GM19025 (cell line): ENCODE measurements at regions not wholly inside any gene's neighbourhood (a gene's known extent, or its start where the extent isn't known, plus 50 kb on each side); places are given as distances from the start of the nearest gene placed in this dataset.

Experiments used
- ATAC-seq: cut with Tn5 transposase; IDR thresholded peaks from one replicate; pipeline ENCODE4 v1.9.1; 2021; ENCODE audit warnings: mild to moderate bottlenecking, low read depth, moderate library complexity; ENCODE audit not compliant: unreplicated experiment

DNA sequence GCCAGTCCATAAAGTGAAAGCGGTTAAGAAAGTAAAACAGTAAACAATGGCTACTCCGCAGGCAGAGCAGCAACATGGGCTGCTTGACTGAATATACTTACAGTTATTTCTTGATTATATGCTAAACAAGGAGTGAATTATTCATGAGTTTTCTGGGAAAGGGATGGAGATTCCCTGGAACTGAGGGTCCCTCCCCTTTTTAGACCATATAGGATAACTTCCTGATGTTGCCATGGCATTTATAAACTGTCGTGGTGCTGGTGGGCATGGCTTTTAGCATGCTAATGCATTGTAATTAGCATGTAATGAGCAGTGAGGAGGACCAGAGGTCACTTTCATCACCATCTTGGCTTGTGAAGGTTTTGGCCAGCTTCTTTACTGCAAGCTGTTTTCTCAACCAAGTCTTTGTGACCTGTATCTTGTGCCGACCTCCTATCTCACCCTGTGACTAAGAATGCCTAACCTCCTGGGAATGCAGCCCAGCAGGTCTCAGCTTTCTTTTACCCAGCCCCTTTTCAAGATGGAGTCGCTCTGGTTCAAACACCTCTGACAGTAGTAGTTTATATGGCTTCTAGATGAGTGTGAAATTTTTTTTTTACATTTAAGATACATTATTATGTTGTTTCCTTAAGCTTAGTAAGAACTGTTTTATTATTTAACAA lies 514.8 kb upstream of the TENM3 start:
- no peak for ATAC-seq

DNA sequence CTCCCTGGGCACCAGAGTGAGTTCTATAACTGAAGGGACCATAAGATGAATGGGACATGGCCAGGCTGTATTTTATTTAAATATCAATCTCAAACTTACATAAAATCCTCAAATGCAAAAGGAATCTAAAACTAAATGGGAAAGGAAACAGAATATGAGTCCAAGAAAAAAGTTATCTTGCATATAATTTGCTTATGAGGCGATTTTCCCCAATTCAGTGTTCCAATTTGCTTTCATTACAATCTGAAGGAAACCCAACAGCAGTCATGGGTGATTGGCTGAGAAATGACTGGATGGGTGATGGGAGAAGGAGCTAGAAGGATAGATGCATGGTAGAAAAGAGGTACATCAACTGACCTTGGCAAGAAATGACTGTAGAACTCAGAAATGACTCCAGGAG lies 511.3 kb upstream of the TENM3 start:
- ATAC-seq: no peak

DNA sequence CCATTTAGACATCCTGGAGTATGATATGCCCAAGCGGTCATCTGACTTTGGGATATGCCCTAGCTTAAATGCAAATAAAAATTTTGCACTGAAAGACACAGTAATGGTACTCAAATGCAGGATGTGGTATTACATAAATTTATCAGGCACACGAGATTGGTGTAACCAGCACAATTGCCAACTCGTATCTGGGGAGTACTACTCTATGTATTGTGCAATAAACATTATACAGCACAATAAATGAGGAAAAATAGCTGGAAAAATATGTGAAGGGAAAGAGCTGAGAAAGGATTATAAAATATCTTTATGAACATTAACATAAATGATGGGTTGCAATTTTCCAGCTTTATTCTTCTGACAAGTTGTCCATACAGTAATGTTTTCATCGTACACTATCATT lies 505.5 kb upstream of the TENM3 start:
- no peak for ATAC-seq

DNA sequence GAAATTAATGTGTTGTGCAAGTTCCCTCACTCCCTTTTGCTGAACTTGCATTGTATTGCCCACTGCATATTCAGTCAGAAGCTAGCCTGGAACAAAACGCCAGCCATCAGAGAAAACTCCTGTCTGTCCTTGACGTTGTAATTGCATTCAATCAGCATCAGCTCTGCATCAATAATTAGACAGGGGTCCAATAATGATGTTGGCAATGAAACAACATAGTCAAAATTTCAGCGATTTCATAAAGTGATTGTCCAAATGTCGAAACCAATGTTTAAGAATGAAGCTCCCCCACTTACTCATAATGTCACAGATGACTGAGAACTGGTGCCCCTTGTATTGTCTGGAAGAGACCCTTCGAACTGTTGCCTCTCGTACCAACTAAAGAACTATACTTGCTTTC lies 504.2 kb upstream of the TENM3 start:
- ATAC-seq: no peak

DNA sequence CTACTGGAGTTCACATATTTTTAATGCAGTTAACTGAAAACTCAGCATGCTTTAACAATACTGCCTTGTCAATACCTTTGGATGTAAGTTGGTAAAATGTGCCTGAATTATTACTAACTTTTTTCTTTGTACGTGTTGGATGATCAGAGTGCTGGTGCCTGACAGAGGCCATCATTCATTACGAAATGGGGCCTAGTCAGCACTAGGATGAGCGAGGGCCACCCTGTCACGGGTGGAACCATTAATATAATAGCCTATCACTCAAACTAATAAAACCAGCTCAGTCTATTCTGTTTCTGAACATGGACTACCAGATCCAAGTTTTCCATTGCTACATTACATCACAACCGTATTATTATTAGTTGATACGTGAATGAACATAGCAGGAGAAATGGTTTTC lies 501.7 kb upstream of the TENM3 start:
- no peak for ATAC-seq

DNA sequence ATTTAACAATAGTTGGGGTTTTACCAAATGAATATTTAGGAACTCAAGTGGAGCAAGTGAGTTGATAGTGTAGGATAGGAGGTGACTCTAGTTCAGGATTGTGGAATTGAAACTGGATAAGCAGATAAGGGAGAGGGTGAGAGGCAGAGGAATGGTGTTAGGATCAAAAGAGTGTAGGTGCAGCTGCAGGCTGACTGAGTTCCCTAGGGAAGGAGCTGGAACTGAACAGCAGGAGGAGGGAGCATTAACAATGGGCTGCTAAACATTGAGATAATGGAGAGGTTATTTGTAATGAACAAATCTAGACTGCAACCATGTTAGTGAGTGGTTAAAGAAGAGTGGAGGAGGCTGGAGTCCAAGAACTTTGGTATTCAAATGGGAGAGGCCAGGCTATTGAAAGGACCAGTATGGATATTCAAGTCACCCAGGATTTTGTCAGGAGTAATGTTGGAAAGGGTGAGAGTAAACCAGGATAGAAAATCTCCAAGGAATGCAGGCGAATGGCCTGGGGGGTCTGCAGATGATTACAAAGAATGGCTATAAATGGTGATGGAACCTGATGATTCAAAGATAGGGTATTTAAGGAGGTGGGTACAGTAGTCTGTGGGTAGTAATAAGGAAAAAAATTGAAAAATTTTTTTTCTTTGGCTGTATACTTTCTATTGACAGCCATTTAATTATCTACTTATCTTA lies 497.1 kb upstream of the TENM3 start:
- no peak for ATAC-seq

DNA sequence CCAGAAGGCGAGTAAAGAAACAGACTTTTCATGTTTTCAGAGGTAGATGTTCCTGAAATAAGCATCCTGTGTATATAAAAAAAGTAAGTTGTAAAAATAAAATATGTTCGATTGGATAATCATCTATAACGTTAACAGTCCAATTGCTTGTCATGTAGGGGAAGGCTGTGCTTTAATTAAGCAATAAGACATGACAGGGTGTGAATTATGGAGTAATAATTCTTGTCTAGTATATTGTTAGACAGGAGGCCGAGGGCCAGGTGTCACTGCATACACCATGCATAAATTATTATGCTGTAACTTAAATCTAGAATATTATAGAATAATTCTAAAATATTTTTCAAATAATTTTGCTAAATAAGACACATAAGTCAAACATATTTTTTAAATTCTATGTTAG lies 494.6 kb upstream of the TENM3 start:
- no peak for ATAC-seq

DNA sequence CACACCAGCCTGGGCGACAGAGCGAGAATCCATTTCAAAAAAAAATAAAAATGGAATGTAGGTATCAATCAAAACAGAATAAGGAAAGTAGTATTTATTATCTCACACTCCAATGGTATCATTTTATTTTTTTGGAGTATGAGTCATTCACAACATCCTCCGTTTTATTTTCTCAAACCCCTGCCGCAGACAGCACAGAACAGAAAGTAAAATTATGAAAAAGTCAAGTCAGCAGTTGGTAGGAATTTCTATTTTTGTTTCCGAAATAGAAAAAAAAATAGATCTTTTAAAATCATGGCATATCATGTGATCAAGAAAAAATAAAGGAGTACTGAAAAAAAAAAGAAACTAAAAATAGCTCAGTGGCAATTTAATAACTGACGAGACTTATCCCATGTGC lies 490.7 kb upstream of the TENM3 start:
- ATAC-seq: no peak

DNA sequence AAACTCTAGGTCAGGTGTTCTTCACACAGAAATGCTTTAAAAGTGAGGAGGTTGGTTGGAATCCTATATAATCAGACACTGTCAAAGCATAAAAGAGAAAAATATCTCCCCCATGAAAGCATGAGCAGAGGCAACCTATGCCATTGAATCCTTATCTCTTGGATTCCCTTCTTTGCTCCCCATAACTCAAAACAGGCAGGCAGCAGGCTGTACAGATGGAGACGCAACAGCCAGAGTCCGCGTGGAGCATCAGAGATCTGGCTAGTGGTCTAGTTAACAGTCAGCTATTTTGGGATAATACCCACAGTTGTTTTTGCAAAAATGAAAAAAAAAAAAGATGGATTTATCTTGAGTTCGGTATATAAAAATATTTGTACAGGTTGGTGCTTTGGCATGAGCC lies 490.0 kb upstream of the TENM3 start:
- no peak for ATAC-seq

DNA sequence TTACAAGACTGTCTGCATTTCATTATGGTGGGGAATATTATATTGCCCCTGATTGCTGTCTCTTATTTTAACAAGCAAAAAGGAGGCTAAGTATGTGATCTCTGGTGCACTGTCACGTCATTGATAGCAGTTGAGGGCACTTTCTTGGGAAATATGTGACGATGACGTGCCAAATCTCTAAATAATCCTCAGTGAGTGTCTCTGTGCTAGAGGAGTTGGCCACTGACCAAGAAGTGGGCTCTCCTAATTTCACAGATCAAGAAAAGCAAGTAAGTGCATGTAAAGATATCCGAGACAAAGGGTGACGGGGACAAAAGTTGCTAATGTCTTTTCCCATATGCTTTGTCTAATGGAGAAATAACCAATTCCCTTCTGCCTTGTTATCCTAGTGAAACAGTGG lies 487.4 kb upstream of the TENM3 start:
- ATAC-seq: no peak

DNA sequence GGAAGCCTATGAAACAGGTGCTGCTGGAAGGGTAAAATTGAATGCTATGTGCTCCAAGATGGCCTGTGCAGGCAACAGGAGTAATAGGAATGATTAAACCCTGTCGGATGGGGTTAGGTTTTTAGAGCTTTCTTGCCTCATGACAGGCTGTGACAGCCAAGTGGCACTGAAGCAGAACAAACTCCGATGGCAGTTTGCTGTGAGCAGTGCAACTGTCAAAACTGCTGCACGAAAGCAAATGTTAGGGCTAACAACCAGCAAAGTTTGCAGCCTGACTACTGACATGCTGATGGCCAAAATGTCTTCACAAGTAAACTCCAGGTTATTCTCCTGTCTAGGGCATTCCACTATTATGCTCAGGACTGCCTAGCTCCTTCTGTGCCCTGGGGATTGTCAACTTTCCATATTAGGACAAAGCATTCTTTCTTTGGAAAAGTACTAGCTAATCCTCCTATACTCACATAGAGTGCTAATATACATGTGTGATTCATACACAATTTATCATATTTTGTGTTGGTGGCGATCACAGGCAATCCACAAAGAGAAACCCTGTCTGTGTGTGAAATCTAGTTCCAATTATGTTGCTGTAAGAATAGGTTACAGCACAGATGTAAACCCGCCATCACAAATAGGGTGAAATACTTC lies 486.6 kb upstream of the TENM3 start:
- no peak for ATAC-seq

DNA sequence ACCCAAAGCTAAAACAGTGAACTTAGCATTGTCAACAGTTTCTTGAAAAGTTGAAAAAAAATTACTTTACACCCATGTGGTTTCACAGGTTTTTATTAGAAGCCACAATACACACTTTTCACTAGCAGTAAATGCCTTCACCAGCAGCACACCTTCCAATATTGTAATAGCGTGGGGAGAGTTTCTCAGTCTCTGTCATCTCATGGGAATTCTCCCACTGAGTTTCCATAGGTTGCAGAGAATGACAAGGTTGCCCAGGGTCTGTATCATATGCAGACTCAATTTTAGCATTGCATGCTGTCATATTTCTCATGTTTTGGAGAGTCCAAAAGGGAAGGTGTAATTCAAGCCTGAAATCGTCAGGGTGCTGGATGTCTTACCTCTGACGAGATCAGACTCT lies 486.1 kb upstream of the TENM3 start:
- no peak for ATAC-seq

DNA sequence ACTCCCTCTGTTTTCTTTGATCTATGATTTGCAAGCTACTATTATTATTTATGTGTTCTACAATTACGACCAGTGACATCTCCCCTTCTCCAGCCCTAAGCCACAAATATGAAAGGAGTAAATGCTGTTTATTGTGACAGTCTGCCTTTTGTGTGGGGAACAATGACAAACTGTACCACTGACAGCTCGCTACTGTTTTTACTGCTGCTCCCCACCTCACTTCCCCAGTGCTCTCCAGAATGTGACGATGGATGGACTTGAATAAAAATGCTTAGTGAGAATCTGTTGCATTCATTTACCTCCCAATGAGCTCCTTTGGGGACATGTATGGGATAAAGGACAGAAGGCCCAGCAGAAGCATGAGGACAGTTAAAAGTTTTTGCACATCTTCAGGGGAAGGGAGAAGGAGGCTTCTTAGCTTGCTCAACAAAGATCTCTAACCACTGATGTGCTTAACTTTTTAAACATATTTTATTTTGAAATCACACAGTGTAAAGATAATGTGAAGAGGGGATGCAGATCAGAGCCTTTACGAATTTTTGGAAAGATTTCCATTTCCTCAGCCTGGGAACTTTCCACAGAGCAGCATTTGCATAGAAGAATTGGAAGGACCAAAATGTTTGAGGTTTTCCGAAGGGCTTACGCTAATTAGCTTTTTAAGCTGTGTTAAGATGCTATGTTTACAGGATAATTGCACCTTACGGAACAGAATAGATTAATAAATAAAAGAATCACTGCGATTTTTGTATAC lies 485.1 kb upstream of the TENM3 start:
- ATAC-seq: no peak

DNA sequence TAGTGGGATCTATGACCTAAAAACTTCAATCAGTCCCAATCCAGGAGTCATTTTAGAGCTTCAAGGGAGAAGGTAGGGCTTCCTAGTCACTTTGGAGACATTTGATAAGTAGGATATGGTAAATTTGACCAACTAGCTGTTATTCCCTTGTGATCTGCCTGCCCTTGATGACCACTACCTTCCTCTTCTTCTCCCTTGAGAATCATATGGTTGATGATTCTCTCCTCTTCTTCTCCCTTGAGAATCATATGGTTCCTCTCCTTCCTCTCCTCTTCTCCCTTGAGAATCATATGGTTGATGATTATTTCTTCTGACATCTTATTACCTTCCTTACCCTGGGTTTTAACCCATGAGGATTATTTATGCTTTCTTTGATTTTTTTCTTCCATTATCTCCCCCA lies 482.6 kb upstream of the TENM3 start:
- no peak for ATAC-seq

DNA sequence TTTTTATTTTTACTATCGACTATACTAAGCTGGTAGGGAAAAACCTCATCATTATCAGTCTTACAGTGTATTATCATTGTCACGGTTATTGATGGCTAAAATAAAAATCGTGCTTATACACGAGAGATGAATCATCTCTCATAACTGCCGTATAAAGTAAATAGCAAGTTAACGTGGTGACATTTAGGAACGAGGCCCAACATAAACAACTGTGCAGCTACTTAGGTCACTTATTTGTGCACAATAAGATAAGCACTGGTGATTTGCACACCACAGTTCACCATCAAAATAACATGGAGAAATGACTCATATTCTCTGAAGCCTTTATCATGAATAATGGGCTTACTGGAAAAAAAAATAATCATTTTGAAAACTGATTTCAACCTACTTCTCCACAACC lies 482.0 kb upstream of the TENM3 start:
- no peak for ATAC-seq

DNA sequence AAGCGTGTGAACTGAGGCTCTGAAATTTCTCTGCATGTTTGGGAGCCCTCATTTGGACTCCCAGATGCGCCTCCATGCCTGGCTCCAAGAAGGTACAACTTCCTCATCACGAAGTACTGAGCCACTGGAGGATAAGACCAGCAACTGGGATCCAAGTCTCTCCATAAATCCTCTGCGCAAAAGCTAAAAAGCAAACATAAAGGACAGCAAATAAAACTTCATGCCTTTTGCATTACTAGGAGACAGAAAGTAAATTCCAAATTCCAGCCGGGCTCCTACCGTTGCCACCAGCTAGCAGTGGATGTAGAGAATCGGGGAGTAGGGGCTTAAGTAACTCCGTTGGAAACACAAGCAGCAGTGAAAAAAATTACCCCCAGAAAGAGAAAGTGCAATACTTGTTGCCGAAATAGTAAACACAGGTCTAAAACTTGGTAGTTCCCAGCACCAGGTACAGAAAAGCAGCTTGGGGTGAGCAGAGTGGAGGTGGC lies 477.1 kb upstream of the TENM3 start:
- no peak for ATAC-seq

DNA sequence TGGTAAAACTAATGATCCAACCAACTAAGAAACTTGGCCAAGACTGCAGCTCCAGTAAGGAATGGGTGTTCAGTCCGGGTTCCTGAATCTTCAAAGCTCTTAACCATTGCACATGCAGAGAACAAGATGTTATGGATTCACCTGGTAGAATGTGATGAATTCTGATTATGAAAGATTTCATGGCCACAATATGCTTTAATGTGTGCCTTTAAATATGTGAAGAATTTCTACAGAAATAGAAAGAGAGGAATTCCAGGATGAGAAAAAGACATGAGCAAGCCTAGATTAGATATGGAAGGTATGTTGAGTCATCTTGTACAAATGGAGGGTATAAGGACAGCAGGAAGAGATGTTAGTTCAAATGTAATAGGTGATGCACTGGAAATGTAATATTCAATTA lies 472.2 kb upstream of the TENM3 start:
- no peak for ATAC-seq

DNA sequence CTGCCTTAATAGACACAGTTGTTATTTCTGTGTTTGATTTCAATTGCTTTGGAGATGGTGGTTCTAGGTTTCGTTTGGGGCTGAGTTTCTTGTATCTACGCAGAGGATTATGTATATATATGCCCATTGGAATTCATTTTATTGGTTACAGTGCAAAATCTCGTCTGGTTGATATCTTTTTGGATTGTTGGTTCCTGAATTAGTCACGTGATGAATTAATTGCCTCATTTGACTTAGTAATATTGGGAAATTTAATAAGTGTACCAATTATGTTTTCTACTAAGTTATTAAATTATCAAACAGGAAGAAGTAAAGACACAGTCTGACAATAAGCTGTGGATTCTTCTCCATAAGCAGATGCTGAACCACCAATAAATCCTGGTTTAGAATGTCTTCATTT lies 467.9 kb upstream of the TENM3 start:
- ATAC-seq: no peak

DNA sequence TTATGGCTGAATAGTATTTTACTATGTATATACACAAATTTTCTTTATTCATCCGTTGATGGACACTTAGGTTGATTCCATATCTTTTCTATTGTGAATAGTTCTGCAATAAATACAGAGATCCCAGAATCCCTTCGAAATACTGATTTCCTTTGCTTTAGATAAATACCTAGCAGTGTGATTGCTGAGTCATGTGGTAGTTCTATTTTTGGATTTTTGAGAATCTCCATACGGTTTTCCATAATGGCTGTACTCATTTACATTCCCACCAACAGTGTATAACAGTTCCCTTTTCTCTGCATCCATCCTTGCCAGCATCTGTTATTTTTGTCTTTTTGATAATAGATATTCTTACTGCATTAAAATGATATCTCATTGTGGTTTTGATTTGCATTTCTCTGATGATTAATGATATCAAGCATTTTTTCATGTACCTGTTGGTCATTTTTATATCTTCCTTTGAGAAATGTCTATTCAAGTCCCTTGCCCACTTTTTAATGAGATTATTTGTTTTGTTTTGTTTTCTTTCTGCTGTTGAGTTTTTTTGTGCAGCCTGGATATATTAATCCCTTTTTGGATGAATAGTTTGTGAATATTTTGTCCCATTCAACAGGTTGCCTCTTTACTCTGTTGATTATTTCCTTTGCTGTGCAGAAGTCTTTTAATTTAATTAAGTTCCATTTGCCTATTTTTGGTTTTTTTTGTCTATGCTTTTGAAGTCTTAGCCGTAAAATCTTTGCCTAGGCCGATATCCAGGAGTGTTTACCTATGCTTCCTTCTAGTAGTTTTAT lies 466.7 kb upstream of the TENM3 start:
- no peak for ATAC-seq

DNA sequence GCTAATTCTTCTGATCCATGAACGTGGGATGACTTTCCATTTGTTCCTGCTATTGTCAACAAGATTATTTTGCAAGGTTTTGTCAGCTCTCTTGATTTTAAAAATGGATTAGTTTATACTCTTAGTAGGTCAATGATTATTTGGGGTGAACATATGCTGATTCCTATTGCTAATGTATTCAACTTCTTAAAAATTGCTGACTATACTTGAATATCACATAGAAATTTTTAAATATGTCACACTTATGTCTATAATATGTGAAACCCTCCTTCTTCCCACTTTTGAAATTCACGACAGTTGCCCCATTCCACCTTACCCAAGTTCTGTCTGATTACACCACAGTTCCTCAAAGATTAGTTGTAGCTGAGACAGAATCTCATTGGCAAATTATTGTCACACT lies 465.7 kb upstream of the TENM3 start:
- ATAC-seq: no peak
